Fibroblast of skin of left quadriceps (primary cell): ENCODE measurements at regions not wholly inside any gene's neighbourhood (a gene's known extent, or its start where the extent isn't known, plus 50 kb on each side); places are given as distances from the start of the nearest gene placed in this dataset.
A peak's percentile ranks its signal among the peaks of the same experiment; 100 is the strongest.
"Not testable (repeated sequence)": the region's sequence is repeated elsewhere in the genome, so short reads cannot be mapped to it uniquely, and the experiment has no call there.

Experiments used
- DNase-seq, 2 experiments: peaks; one replicate each; pipeline ENCODE4 v3.0.0-alpha.2; 2013; ENCODE audit warnings: low read depth in 2 of 2

GRCh38 chr17:5747276-5747675 is 163.0 kb upstream of the NLRP1 start:
- no peak for DNase-seq

- no peak for DNase-seq
These were observed 163.7 kb upstream of the NLRP1 start for GRCh38 chr17:5747964-5748363.

- DNase-seq = no peak
These were observed 169.1 kb upstream of the NLRP1 start for GRCh38 chr17:5753421-5753820.

GRCh38 chr17:5757314-5757907 is 173.1 kb upstream of the NLRP1 start:
- no peak for DNase-seq

GRCh38 chr17:5758651-5759050 is 174.3 kb upstream of the NLRP1 start:
- DNase-seq = no peak

GRCh38 chr17:5759501-5759925 is 175.2 kb upstream of the NLRP1 start:
- DNase-seq = no peak

- no peak for DNase-seq
These were observed 177.9 kb upstream of the NLRP1 start for GRCh38 chr17:5762191-5762590.

GRCh38 chr17:5763595-5764306 is 179.4 kb upstream of the NLRP1 start:
- no peak for DNase-seq

- no peak for DNase-seq
These were observed 185.5 kb upstream of the NLRP1 start for GRCh38 chr17:5769593-5770354.

GRCh38 chr17:5770441-5771270 is 186.3 kb upstream of the NLRP1 start:
- DNase-seq = no peak

GRCh38 chr17:5771271-5771577 is 186.9 kb upstream of the NLRP1 start:
- DNase-seq = not testable (repeated sequence)

GRCh38 chr17:5772017-5772416 is 187.7 kb upstream of the NLRP1 start:
- not testable (repeated sequence) for DNase-seq

GRCh38 chr17:5772720-5773119 is 188.4 kb upstream of the NLRP1 start:
- DNase-seq = no peak

GRCh38 chr17:5773816-5774360 is 189.6 kb upstream of the NLRP1 start:
- no peak for DNase-seq

- DNase-seq = no peak
These were observed 190.8 kb upstream of the NLRP1 start for GRCh38 chr17:5775098-5775497.

GRCh38 chr17:5780476-5780875 is 196.2 kb upstream of the NLRP1 start:
- DNase-seq = peak; percentile 43 to 44

GRCh38 chr17:5781236-5781927 is 197.1 kb upstream of the NLRP1 start:
- no peak for DNase-seq

GRCh38 chr17:5783269-5783668 is 199.0 kb upstream of the NLRP1 start:
- no peak for DNase-seq

GRCh38 chr17:5783851-5784250 is 199.5 kb upstream of the NLRP1 start:
- no peak for DNase-seq

- no peak for DNase-seq
These were observed 200.5 kb upstream of the NLRP1 start for GRCh38 chr17:5784791-5785190.

GRCh38 chr17:5785338-5785737 is 201.0 kb upstream of the NLRP1 start:
- peak; percentile 58 to 65 for DNase-seq
